DOHH2 (cell line): ENCODE measurements at regions not wholly inside any gene's neighbourhood (a gene's known extent, or its start where the extent isn't known, plus 50 kb on each side); places are given as distances from the start of the nearest gene placed in this dataset.

Experiments used
- EZH2phosphoT487 ChIP-seq: fragments of 200-600 bp; sonication (generic); IDR thresholded peaks from 2 replicates; pipeline ENCODE4 v1.6.1; 2017; ENCODE audit warnings: borderline replicate concordance, mild to moderate bottlenecking, antibody characterized with exemption, low read length, moderate library complexity, mixed read lengths
- TF ChIP-seq, protein P1 (sequence below): fragments of 200-600 bp; sonication (generic); IDR thresholded peaks from one replicate; pipeline ENCODE4 v1.5.1; 2014; ENCODE audit warnings: antibody characterized with exemption, mild to moderate bottlenecking, low read depth, low read length; ENCODE audit not compliant: poor library complexity, severe bottlenecking

- TF ChIP-seq, protein P1, sequence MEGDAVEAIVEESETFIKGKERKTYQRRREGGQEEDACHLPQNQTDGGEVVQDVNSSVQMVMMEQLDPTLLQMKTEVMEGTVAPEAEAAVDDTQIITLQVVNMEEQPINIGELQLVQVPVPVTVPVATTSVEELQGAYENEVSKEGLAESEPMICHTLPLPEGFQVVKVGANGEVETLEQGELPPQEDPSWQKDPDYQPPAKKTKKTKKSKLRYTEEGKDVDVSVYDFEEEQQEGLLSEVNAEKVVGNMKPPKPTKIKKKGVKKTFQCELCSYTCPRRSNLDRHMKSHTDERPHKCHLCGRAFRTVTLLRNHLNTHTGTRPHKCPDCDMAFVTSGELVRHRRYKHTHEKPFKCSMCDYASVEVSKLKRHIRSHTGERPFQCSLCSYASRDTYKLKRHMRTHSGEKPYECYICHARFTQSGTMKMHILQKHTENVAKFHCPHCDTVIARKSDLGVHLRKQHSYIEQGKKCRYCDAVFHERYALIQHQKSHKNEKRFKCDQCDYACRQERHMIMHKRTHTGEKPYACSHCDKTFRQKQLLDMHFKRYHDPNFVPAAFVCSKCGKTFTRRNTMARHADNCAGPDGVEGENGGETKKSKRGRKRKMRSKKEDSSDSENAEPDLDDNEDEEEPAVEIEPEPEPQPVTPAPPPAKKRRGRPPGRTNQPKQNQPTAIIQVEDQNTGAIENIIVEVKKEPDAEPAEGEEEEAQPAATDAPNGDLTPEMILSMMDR, result no peak
- no peak for TF ChIP-seq EZH2phosphoT487
These were observed 500.1 kb upstream of the CCDC196 start for GRCh38 chr14:65986041-65986440.
